ENCODE measurements at regions not wholly inside any gene's neighbourhood (a gene's known extent, or its start where the extent isn't known, plus 50 kb on each side); places are given as distances from the start of the nearest gene placed in this dataset.

- intact Hi-C loops (cut with DNase I) = no loop called here
- no peak overlapping the region for H3K4me3 ChIP-seq
- no peaks in the 10 kb centered on the region for H3K27me3 ChIP-seq (ENCODE audit: low read depth)
- TF ChIP-seq CTCF (IDR thresholded peaks at IDR 0.05) = no peak
- no peaks in the 10 kb centered on the region for H3K9me3 ChIP-seq
- DNase-seq = no peak
- H3K4me1 ChIP-seq = no peaks in the 10 kb centered on the region
- no peaks in the 10 kb centered on the region for H3K36me3 ChIP-seq
- ATAC-seq = peak in 1 of 2 donors; percentile 39
- no peak overlapping the region for H3K27ac ChIP-seq
Observed at GRCh38 chr1:88175120-88175630, 508.9 kb upstream of the PKN2 start.

DNA sequence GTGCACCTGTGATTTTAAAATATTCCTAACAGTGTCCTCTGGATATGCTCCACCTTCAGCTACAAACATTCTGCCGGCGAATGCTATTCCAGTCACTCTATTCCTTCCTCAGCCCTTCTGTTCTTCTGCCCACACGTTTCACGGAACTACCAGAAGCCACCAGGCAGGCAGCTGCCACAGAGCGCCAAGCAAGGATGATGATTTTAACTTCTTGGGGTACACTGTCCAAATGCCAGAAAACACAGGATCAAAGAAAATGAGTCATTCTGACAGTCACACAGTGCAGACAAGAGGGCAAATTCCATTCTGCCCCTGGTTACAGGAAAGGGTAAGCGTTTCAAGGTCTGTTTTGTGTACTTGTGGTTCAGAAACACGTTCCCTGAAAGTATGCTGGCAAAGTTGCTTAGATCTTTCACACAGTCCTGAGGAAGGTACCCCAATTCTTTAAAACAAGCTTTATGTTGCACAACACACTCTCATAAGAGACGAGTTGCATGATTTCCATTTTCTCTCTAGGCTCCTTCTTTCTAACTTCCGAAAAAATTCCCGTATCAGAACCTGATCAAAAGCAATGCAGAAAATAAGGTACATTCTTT is 508.3 kb upstream of the PKN2 start:
- no peaks in the 10 kb centered on the region for H3K27me3 ChIP-seq (ENCODE audit: low read depth)
- no peaks in the 10 kb centered on the region for H3K4me1 ChIP-seq
- no peak overlapping the region for H3K27ac ChIP-seq
- H3K4me3 ChIP-seq = no peak overlapping the region
- DNase-seq = no peak
- no peak for TF ChIP-seq CTCF (IDR thresholded peaks at IDR 0.05)
- intact Hi-C loops (cut with DNase I) = no loop called here
- peak; percentile 70 to 82 for ATAC-seq
- H3K9me3 ChIP-seq = no peaks in the 10 kb centered on the region
- H3K36me3 ChIP-seq = no peaks in the 10 kb centered on the region

DNA sequence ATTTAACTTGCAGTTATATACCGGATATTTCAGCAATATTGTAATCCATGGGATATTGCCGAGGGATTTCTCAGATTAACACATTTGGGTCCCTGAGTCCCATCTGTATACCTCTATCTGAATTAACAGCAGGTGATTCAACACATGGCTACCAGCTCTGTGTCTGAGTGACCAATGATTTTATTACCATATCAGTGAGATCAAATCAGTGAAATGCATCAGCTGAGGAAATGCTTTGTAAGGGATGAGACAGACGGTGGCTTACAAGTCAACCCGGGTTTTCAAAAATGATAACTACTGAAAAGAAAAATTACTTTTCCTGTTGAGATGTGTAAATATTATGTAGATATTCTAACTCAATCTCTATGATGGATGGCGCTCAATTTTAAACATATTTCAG is 504.1 kb upstream of the PKN2 start:
- H3K4me3 ChIP-seq = no peak overlapping the region
- intact Hi-C loops (cut with DNase I) = no loop called here
- no peaks in the 10 kb centered on the region for H3K4me1 ChIP-seq
- no peaks in the 10 kb centered on the region for H3K27me3 ChIP-seq (ENCODE audit: low read depth)
- TF ChIP-seq CTCF (IDR thresholded peaks at IDR 0.05) = no peak
- H3K27ac ChIP-seq = no peak overlapping the region
- ATAC-seq = no peak
- no peaks in the 10 kb centered on the region for H3K9me3 ChIP-seq
- H3K36me3 ChIP-seq = no peaks in the 10 kb centered on the region
- no peak for DNase-seq

GRCh38 chr1:88180449-88181108 is 503.5 kb upstream of the PKN2 start:
- Histone ChIP-seq H3K27me3 (ENCODE audit: low read depth) (no peaks in the 10 kb centered on the region), H3K9me3 (no peaks in the 10 kb centered on the region), H3K27ac (no peak overlapping the region), H3K36me3 (no peaks in the 10 kb centered on the region), H3K4me3 (no peak overlapping the region), H3K4me1 (no peaks in the 10 kb centered on the region)
- DNase-seq (peak; percentile 56), ATAC-seq (peak; percentile 93)
- intact Hi-C loops (cut with DNase I) = no loop called here
- TF ChIP-seq CTCF (IDR thresholded peaks at IDR 0.05) = peak; percentile 86

- H3K4me3 ChIP-seq = no peak overlapping the region
- no peaks in the 10 kb centered on the region for H3K4me1 ChIP-seq
- H3K27ac ChIP-seq = no peak overlapping the region
- intact Hi-C loops (cut with DNase I) = no loop called here
- no peak for DNase-seq
- no peak for ATAC-seq
- H3K27me3 ChIP-seq (ENCODE audit: low read depth) = no peaks in the 10 kb centered on the region
- no peaks in the 10 kb centered on the region for H3K36me3 ChIP-seq
- no peak for TF ChIP-seq CTCF (IDR thresholded peaks at IDR 0.05)
- no peaks in the 10 kb centered on the region for H3K9me3 ChIP-seq
Observed at GRCh38 chr1:88186911-88187310, 497.2 kb upstream of the PKN2 start.
